ENCODE measurements at regions not wholly inside any gene's neighbourhood (a gene's known extent, or its start where the extent isn't known, plus 50 kb on each side); places are given as distances from the start of the nearest gene placed in this dataset.

GRCh38 chr7:136046548-136046947 is 69.4 kb upstream of the MTPN start:
- Histone ChIP-seq H3K4me1 (0 out of 2 replicates have a peak, but pooled peaks cover 3% of the 10 kb centered on the region), H3K4me3 (ENCODE audit: low read depth, low read length) (no peak overlapping the region), H3K36me3 (ENCODE audit: control insufficient read depth, insufficient read depth, low read length) (no peaks in the 10 kb centered on the region), H3K27me3 (replicated peaks; ENCODE audit: control insufficient read depth, insufficient read depth, low read length) (no peaks in the 10 kb centered on the region), H3K9me3 (peaks cover 8% of the 10 kb centered on the region; the same call in 1 of the 2 replicates)
- DNase-seq: no peak
- Mint-ChIP-seq H3K9me3 (ENCODE audit: unreplicated experiment) (peaks cover 37% of the 10 kb centered on the region), H3K27me3 (ENCODE audit: insufficient read depth, unreplicated experiment) (peaks cover 4% of the 10 kb centered on the region), H3K27ac (ENCODE audit: unreplicated experiment) (no peak overlapping the region), H3K4me3 (ENCODE audit: unreplicated experiment) (no peak overlapping the region), H3K36me3 (ENCODE audit: insufficient read depth, unreplicated experiment) (no peaks in the 10 kb centered on the region), H3K4me1 (ENCODE audit: low read depth, unreplicated experiment) (peaks cover 7% of the 10 kb centered on the region)
- ChIA-PET POLR2A (no interaction called here), CTCF (no interaction called here)
- BruUV-seq (replicated peaks): no TSS peak
- intact Hi-C loops (cut with micrococcal nuclease; ENCODE audit: unreplicated experiment): no loop called here
- TF ChIP-seq CTCF (IDR thresholded peaks at IDR 0.05; ENCODE audit: insufficient read depth in 1 of 2, low read depth in 1 of 2, low read length in 1 of 2, severe bottlenecking in 1 of 2, unreplicated experiment in 1 of 2): no peak

- no peaks in the 10 kb centered on the region for H3K27me3 ChIP-seq (replicated peaks; ENCODE audit: control insufficient read depth, insufficient read depth, low read length)
- 0 out of 2 replicates have a peak, but pooled peaks cover 3% of the 10 kb centered on the region for H3K4me1 ChIP-seq
- Mint-ChIP-seq H3K27me3 (ENCODE audit: insufficient read depth, unreplicated experiment) (peaks cover 4% of the 10 kb centered on the region), H3K4me1 (ENCODE audit: low read depth, unreplicated experiment) (peaks cover 7% of the 10 kb centered on the region), H3K27ac (ENCODE audit: unreplicated experiment) (no peak overlapping the region), H3K4me3 (ENCODE audit: unreplicated experiment) (no peak overlapping the region), H3K36me3 (ENCODE audit: insufficient read depth, unreplicated experiment) (no peaks in the 10 kb centered on the region), H3K9me3 (ENCODE audit: unreplicated experiment) (peaks cover 37% of the 10 kb centered on the region)
- no peak for TF ChIP-seq CTCF (IDR thresholded peaks at IDR 0.05; ENCODE audit: insufficient read depth in 1 of 2, low read depth in 1 of 2, low read length in 1 of 2, severe bottlenecking in 1 of 2, unreplicated experiment in 1 of 2)
- H3K4me3 ChIP-seq (ENCODE audit: low read depth, low read length): no peak overlapping the region
- BruUV-seq (replicated peaks): no TSS peak
- H3K36me3 ChIP-seq (ENCODE audit: control insufficient read depth, insufficient read depth, low read length): no peaks in the 10 kb centered on the region
- intact Hi-C loops (cut with micrococcal nuclease; ENCODE audit: unreplicated experiment): no loop called here
- ChIA-PET POLR2A (no interaction called here), CTCF (no interaction called here)
- H3K9me3 ChIP-seq: peaks cover 8% of the 10 kb centered on the region; the same call in 1 of the 2 replicates
- DNase-seq: no peak
These were observed 68.8 kb upstream of the MTPN start for GRCh38 chr7:136045992-136046391.

- 0 out of 2 replicates have a peak, but pooled peaks cover 3% of the 10 kb centered on the region for H3K4me1 ChIP-seq
- H3K4me1 Mint-ChIP-seq (ENCODE audit: low read depth, unreplicated experiment): peaks cover 7% of the 10 kb centered on the region
- POLR2A ChIA-PET: no interaction called here
- H3K9me3 ChIP-seq: peaks cover 8% of the 10 kb centered on the region; the same call in 1 of the 2 replicates
- BruUV-seq (replicated peaks): no TSS peak
- H3K36me3 ChIP-seq (ENCODE audit: control insufficient read depth, insufficient read depth, low read length): no peaks in the 10 kb centered on the region
- CTCF ChIA-PET: no interaction called here
- H3K9me3 Mint-ChIP-seq (ENCODE audit: unreplicated experiment): peaks cover 37% of the 10 kb centered on the region
- H3K27ac Mint-ChIP-seq (ENCODE audit: unreplicated experiment): no peak overlapping the region
- H3K4me3 Mint-ChIP-seq (ENCODE audit: unreplicated experiment): no peak overlapping the region
- intact Hi-C loops (cut with micrococcal nuclease; ENCODE audit: unreplicated experiment): no loop called here
- H3K4me3 ChIP-seq (ENCODE audit: low read depth, low read length): no peak overlapping the region
- H3K36me3 Mint-ChIP-seq (ENCODE audit: insufficient read depth, unreplicated experiment): no peaks in the 10 kb centered on the region
- peaks cover 4% of the 10 kb centered on the region for H3K27me3 Mint-ChIP-seq (ENCODE audit: insufficient read depth, unreplicated experiment)
- DNase-seq: no peak
- TF ChIP-seq CTCF (IDR thresholded peaks at IDR 0.05; ENCODE audit: insufficient read depth in 1 of 2, low read depth in 1 of 2, low read length in 1 of 2, severe bottlenecking in 1 of 2, unreplicated experiment in 1 of 2): no peak
- no peaks in the 10 kb centered on the region for H3K27me3 ChIP-seq (replicated peaks; ENCODE audit: control insufficient read depth, insufficient read depth, low read length)
These were observed 68.0 kb upstream of the MTPN start for GRCh38 chr7:136045181-136045580.
